ENCODE measurements at regions not wholly inside any gene's neighbourhood (a gene's known extent, or its start where the extent isn't known, plus 50 kb on each side); places are given as distances from the start of the nearest gene placed in this dataset.

DNA sequence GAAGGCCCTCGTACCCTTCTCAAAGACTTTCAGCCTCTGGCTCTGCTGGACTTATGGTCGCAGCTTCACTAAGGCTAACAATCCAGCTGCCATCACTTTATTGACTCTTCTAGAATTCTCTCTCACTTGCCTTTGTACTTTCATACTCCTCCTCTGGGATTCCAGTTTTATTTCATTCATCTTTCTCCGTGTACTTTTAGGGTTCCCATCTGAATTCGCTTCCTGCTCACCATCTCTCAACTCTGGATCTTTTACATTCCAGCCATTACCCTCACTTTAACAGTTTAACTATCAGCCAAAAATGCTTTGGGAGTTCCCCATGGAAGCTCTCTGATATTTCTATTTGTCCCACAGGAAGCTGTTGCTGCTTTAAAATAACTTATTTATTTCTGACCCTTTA, 149.3 kb upstream of the KL start:
- DNase-seq (ENCODE audit: low read depth, low spot score) (no peak), ATAC-seq (no peak), FAIRE-seq (no peak)
- WGBS (ENCODE audit: insufficient coverage, insufficient replicate concordance, low lambda C conversion rate, missing lambda C conversion rate) = 73% methylated on average over 4 of the region's 4 CpGs
- intact Hi-C loops (cut with micrococcal nuclease; ENCODE audit: unreplicated experiment) (no loop called here), in situ Hi-C loops (cut with MboI) (no loop called here)
- H3K9me3 ChIP-seq (replicated peaks; ENCODE audit: control insufficient read depth, insufficient read depth, low read length) = peaks cover 4% of the 10 kb centered on the region; the same call in 2 of the 3 replicates
- ChIA-PET SMC1A (ENCODE audit: uncharacterized antibody, unreplicated experiment) (no interaction called here), POLR2A (no interaction called here), RAD21 (ENCODE audit: unreplicated experiment) (no interaction called here), CTCF (no interaction called here)
- no TSS peak for BruUV-seq (replicated peaks)
- H4K20me1 ChIP-seq (ENCODE audit: control insufficient read depth, insufficient read depth) = no peaks in the 10 kb centered on the region
- no peaks in the 10 kb centered on the region for H3K36me3 ChIP-seq (ENCODE audit: control insufficient read depth in 2 of 2, insufficient read depth in 2 of 2, low read length in 1 of 2)
- no peak overlapping the region for H2AFZ ChIP-seq (ENCODE audit: control insufficient read depth, low read depth, low read length)
- no peak overlapping the region for H3K4me2 ChIP-seq (ENCODE audit: control insufficient read depth, insufficient read depth)
- no peak overlapping the region for H3K27ac ChIP-seq (ENCODE audit: control insufficient read depth, insufficient read depth)
- no peak overlapping the region for H3K9ac ChIP-seq (ENCODE audit: control insufficient read depth, insufficient read depth, low read length)
- TF ChIP-seq, protein P1, sequence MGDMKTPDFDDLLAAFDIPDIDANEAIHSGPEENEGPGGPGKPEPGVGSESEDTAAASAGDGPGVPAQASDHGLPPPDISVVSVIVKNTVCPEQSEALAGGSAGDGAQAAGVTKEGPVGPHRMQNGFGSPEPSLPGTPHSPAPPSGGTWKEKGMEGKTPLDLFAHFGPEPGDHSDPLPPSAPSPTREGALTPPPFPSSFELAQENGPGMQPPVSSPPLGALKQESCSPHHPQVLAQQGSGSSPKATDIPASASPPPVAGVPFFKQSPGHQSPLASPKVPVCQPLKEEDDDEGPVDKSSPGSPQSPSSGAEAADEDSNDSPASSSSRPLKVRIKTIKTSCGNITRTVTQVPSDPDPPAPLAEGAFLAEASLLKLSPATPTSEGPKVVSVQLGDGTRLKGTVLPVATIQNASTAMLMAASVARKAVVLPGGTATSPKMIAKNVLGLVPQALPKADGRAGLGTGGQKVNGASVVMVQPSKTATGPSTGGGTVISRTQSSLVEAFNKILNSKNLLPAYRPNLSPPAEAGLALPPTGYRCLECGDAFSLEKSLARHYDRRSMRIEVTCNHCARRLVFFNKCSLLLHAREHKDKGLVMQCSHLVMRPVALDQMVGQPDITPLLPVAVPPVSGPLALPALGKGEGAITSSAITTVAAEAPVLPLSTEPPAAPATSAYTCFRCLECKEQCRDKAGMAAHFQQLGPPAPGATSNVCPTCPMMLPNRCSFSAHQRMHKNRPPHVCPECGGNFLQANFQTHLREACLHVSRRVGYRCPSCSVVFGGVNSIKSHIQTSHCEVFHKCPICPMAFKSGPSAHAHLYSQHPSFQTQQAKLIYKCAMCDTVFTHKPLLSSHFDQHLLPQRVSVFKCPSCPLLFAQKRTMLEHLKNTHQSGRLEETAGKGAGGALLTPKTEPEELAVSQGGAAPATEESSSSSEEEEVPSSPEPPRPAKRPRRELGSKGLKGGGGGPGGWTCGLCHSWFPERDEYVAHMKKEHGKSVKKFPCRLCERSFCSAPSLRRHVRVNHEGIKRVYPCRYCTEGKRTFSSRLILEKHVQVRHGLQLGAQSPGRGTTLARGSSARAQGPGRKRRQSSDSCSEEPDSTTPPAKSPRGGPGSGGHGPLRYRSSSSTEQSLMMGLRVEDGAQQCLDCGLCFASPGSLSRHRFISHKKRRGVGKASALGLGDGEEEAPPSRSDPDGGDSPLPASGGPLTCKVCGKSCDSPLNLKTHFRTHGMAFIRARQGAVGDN (IDR thresholded peaks at IDR 0.05) = no peak
- TF ChIP-seq PAX5 (IDR thresholded peaks at IDR 0.05; ENCODE audit: borderline replicate concordance, low read depth, low read length) (no peak), POLR2AphosphoS5 (IDR thresholded peaks at IDR 0.05; ENCODE audit: low read length) (no peak), SMAD1 (IDR thresholded peaks at IDR 0.05; ENCODE audit: low read depth, partially characterized antibody) (no peak), SUZ12 (IDR thresholded peaks at IDR 0.05; ENCODE audit: unreplicated experiment) (no peak), KDM1A (IDR thresholded peaks at IDR 0.05; ENCODE audit: borderline replicate concordance) (no peak), ZNF217 (IDR thresholded peaks at IDR 0.05) (no peak), HDAC6 (IDR thresholded peaks at IDR 0.05; ENCODE audit: unreplicated experiment) (no peak), SMC3 (IDR thresholded peaks at IDR 0.05; ENCODE audit: borderline replicate concordance, low read length) (no peak), TCF7 (IDR thresholded peaks at IDR 0.05; ENCODE audit: borderline replicate concordance) (no peak), SMARCA5 (IDR thresholded peaks at IDR 0.05) (no peak), MTA3 (IDR thresholded peaks at IDR 0.05; ENCODE audit: borderline replicate concordance, low read length) (no peak), ZNF274 (IDR thresholded peaks at IDR 0.05; ENCODE audit: insufficient read depth, insufficient read length) (no peak), KAT2A (conservative IDR thresholded peaks at IDR 0.05; ENCODE audit: control insufficient read depth, low read depth, low read length) (no peak), SMAD5 (IDR thresholded peaks at IDR 0.05; ENCODE audit: low read depth) (no peak)
- TF ChIP-seq, protein P2, sequence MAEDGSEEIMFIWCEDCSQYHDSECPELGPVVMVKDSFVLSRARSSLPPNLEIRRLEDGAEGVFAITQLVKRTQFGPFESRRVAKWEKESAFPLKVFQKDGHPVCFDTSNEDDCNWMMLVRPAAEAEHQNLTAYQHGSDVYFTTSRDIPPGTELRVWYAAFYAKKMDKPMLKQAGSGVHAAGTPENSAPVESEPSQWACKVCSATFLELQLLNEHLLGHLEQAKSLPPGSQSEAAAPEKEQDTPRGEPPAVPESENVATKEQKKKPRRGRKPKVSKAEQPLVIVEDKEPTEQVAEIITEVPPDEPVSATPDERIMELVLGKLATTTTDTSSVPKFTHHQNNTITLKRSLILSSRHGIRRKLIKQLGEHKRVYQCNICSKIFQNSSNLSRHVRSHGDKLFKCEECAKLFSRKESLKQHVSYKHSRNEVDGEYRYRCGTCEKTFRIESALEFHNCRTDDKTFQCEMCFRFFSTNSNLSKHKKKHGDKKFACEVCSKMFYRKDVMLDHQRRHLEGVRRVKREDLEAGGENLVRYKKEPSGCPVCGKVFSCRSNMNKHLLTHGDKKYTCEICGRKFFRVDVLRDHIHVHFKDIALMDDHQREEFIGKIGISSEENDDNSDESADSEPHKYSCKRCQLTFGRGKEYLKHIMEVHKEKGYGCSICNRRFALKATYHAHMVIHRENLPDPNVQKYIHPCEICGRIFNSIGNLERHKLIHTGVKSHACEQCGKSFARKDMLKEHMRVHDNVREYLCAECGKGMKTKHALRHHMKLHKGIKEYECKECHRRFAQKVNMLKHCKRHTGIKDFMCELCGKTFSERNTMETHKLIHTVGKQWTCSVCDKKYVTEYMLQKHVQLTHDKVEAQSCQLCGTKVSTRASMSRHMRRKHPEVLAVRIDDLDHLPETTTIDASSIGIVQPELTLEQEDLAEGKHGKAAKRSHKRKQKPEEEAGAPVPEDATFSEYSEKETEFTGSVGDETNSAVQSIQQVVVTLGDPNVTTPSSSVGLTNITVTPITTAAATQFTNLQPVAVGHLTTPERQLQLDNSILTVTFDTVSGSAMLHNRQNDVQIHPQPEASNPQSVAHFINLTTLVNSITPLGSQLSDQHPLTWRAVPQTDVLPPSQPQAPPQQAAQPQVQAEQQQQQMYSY (CRISPR knock-in tag; IDR thresholded peaks at IDR 0.05) = no peak
- TF ChIP-seq, protein P3, sequence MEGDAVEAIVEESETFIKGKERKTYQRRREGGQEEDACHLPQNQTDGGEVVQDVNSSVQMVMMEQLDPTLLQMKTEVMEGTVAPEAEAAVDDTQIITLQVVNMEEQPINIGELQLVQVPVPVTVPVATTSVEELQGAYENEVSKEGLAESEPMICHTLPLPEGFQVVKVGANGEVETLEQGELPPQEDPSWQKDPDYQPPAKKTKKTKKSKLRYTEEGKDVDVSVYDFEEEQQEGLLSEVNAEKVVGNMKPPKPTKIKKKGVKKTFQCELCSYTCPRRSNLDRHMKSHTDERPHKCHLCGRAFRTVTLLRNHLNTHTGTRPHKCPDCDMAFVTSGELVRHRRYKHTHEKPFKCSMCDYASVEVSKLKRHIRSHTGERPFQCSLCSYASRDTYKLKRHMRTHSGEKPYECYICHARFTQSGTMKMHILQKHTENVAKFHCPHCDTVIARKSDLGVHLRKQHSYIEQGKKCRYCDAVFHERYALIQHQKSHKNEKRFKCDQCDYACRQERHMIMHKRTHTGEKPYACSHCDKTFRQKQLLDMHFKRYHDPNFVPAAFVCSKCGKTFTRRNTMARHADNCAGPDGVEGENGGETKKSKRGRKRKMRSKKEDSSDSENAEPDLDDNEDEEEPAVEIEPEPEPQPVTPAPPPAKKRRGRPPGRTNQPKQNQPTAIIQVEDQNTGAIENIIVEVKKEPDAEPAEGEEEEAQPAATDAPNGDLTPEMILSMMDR (IDR thresholded peaks at IDR 0.05 in 2 of 3, conservative IDR thresholded peaks at IDR 0.05 in 1 of 3; ENCODE audit: control insufficient read depth in 2 of 3, extremely low read depth in 1 of 3, insufficient read depth in 1 of 3, low read depth in 3 of 3, low read length in 3 of 3) = no peak
- no peaks in the 10 kb centered on the region for H3K27me3 ChIP-seq (replicated peaks in 1 of 2; ENCODE audit: control insufficient read depth in 2 of 2, insufficient read depth in 2 of 2, low read length in 1 of 2)
- no peak overlapping the region for H3K4me3 ChIP-seq
- H3K4me1 ChIP-seq (ENCODE audit: control insufficient read depth, insufficient read depth, low read length) = no peaks in the 10 kb centered on the region
- no peaks in the 10 kb centered on the region for H3K79me2 ChIP-seq (ENCODE audit: control insufficient read depth, insufficient read depth, low read length)
